NCI-H82 (cell line): ENCODE measurements at regions not wholly inside any gene's neighbourhood (a gene's known extent, or its start where the extent isn't known, plus 50 kb on each side); places are given as distances from the start of the nearest gene placed in this dataset.
"Not testable (repeated sequence)": the region's sequence is repeated elsewhere in the genome, so short reads cannot be mapped to it uniquely, and the experiment has no call there.

ENCODE experiments used
- DNase-seq: peaks from one replicate; lab custom pipeline; 2025; lab: John Stamatoyannopoulos, UW

- not testable (repeated sequence) for DNase-seq
Observed at GRCh38 chr14:105752420-105752819, 226.0 kb downstream of the TMEM121 start.

GRCh38 chr14:105760691-105761344 is 234.4 kb downstream of the TMEM121 start:
- no peak for DNase-seq

GRCh38 chr14:105761345-105761740 is 235.0 kb downstream of the TMEM121 start:
- not testable (repeated sequence) for DNase-seq

- no peak for DNase-seq
Observed at GRCh38 chr14:105761842-105762241, 235.5 kb downstream of the TMEM121 start.

- DNase-seq = not testable (repeated sequence)
Observed at GRCh38 chr14:105762262-105762661, 235.9 kb downstream of the TMEM121 start.

GRCh38 chr14:105764254-105764901 is 238.0 kb downstream of the TMEM121 start:
- not testable (repeated sequence) for DNase-seq

GRCh38 chr14:105765072-105765825 is 238.9 kb downstream of the TMEM121 start:
- DNase-seq = not testable (repeated sequence)

GRCh38 chr14:105765893-105766614 is 239.7 kb downstream of the TMEM121 start:
- DNase-seq = no peak

- DNase-seq = no peak
Observed at GRCh38 chr14:105767315-105767714, 240.9 kb downstream of the TMEM121 start.

- DNase-seq = not testable (repeated sequence)
Observed at GRCh38 chr14:105768039-105768438, 241.7 kb downstream of the TMEM121 start.

GRCh38 chr14:105769061-105769730 is 242.8 kb downstream of the TMEM121 start:
- not testable (repeated sequence) for DNase-seq

GRCh38 chr14:105770619-105771216 is 244.3 kb downstream of the TMEM121 start:
- DNase-seq = not testable (repeated sequence)

- not testable (repeated sequence) for DNase-seq
Observed at GRCh38 chr14:105771261-105772226, 245.2 kb downstream of the TMEM121 start.

- not testable (repeated sequence) for DNase-seq
Observed at GRCh38 chr14:105772710-105773250, 246.4 kb downstream of the TMEM121 start.

GRCh38 chr14:105773584-105773983 is 247.2 kb downstream of the TMEM121 start:
- no peak for DNase-seq

GRCh38 chr14:105774001-105774400 is 247.6 kb downstream of the TMEM121 start:
- DNase-seq = no peak

- not testable (repeated sequence) for DNase-seq
Observed at GRCh38 chr14:105774585-105775348, 248.4 kb downstream of the TMEM121 start.

GRCh38 chr14:105775349-105775923 is 249.1 kb downstream of the TMEM121 start:
- DNase-seq = not testable (repeated sequence)
